Kidney (tissue), 13 donors: ENCODE measurements at regions not wholly inside any gene's neighbourhood (a gene's known extent, or its start where the extent isn't known, plus 50 kb on each side); places are given as distances from the start of the nearest gene placed in this dataset.

Experiments used
- DNase-seq, 5 donors: peaks; one replicate each; pipeline ENCODE4 v3.0.0-alpha.2; 2013 to 2020
- FAIRE-seq: peaks from 2 replicates; lab custom pipeline; 2012; peaks lifted over from hg19 to GRCh38; lab: Jason Lieb, UNC
- H3K27ac ChIP-seq, 2 donors: one replicate each; pipeline ENCODE4 v1.7.0; 2013; ENCODE audit warnings: low read depth in 2 of 2, low read length in 2 of 2, inconsistent platforms in 1 of 2
- H3K27me3 ChIP-seq: one replicate; pipeline ENCODE4 v1.7.1; 2013; ENCODE audit warnings: low read length, inconsistent platforms; ENCODE audit not compliant: control insufficient read depth, insufficient read depth
- H3K36me3 ChIP-seq, 3 donors: one replicate each; pipeline versions ENCODE4 v1.7.0 to v1.7.1; 2013; ENCODE audit warnings: low read length in 3 of 3, control low read depth in 1 of 3, inconsistent platforms in 1 of 3; ENCODE audit not compliant: insufficient read depth in 3 of 3, control insufficient read depth in 2 of 3
- H3K4me1 ChIP-seq, 3 donors: one replicate each; pipeline versions ENCODE4 v1.7.0 to v1.7.1; 2013; ENCODE audit warnings: low read length in 3 of 3, inconsistent platforms in 1 of 3, low read depth in 1 of 3; ENCODE audit not compliant: control insufficient read depth in 2 of 3, insufficient read depth in 2 of 3
- H3K4me3 ChIP-seq, 3 donors: one replicate each; pipeline versions ENCODE4 v1.7.0 to v1.8.1; 2013; ENCODE audit warnings: low read length in 3 of 3, control low read depth in 1 of 3, inconsistent platforms in 1 of 3
- H3K9ac ChIP-seq, 3 donors: one replicate each; pipeline versions ENCODE4 v1.7.0 to v1.7.1; 2013; ENCODE audit warnings: low read length in 3 of 3, control low read depth in 1 of 3, inconsistent platforms in 1 of 3
- H3K9me3 ChIP-seq, 3 donors: one replicate each; pipeline versions ENCODE4 v1.7.0 to v1.7.1; 2013; ENCODE audit warnings: low read length in 3 of 3, control low read depth in 1 of 3, inconsistent platforms in 1 of 3; ENCODE audit not compliant: control insufficient read depth in 2 of 3, insufficient read depth in 1 of 3
- intact Hi-C: fragments of 100-400 bp; cut with DNase I; formaldehyde crosslinking; loops from one replicate; pipeline ENCODE4 v1.11.1; 2022
- TF ChIP-seq, protein P1 (sequence below): IDR thresholded peaks from 3 replicates; pipeline ENCODE4 v1.5.1; 2012; ENCODE audit warnings: mild to moderate bottlenecking, moderate library complexity, borderline replicate concordance; ENCODE audit not compliant: insufficient read depth; ENCODE audit errors: extremely low read depth
- donor health status: control.
- donor health status: control.
- donor health status: control.
- donor health status: control.
- donor health status: control.
- donor health status: DM: yes; HTN: yes; CAD: no.
- donor health status: Normal renal cell carcinoma (clear cell type).

- Histone ChIP-seq H3K4me3 (no peak overlapping the region), H3K9me3 (no peaks in the 10 kb centered on the region), H3K27ac (no peak overlapping the region), H3K9ac (no peak overlapping the region), H3K36me3 (no peaks in the 10 kb centered on the region), H3K27me3 (no peaks in the 10 kb centered on the region), H3K4me1 (no peaks in the 10 kb centered on the region)
- intact Hi-C loops: no loop called here
- FAIRE-seq (no peak), DNase-seq (no peak)
- TF ChIP-seq, protein P1, sequence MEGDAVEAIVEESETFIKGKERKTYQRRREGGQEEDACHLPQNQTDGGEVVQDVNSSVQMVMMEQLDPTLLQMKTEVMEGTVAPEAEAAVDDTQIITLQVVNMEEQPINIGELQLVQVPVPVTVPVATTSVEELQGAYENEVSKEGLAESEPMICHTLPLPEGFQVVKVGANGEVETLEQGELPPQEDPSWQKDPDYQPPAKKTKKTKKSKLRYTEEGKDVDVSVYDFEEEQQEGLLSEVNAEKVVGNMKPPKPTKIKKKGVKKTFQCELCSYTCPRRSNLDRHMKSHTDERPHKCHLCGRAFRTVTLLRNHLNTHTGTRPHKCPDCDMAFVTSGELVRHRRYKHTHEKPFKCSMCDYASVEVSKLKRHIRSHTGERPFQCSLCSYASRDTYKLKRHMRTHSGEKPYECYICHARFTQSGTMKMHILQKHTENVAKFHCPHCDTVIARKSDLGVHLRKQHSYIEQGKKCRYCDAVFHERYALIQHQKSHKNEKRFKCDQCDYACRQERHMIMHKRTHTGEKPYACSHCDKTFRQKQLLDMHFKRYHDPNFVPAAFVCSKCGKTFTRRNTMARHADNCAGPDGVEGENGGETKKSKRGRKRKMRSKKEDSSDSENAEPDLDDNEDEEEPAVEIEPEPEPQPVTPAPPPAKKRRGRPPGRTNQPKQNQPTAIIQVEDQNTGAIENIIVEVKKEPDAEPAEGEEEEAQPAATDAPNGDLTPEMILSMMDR: no peak
Measured at GRCh38 chr5:166200532-166200931, 2090.9 kb upstream of the WWC1 start.

GRCh38 chr5:166211640-166212039 is 2079.8 kb upstream of the WWC1 start:
- intact Hi-C loops: no loop called here
- Histone ChIP-seq H3K36me3 (no peaks in the 10 kb centered on the region), H3K27me3 (no peaks in the 10 kb centered on the region), H3K9ac (no peak overlapping the region), H3K4me1 (no peaks in the 10 kb centered on the region), H3K9me3 (no peaks in the 10 kb centered on the region), H3K4me3 (no peak overlapping the region), H3K27ac (no peak overlapping the region)
- no peak for DNase-seq
- no peak for FAIRE-seq
- TF ChIP-seq, protein P1: no peak

GRCh38 chr5:166236327-166236726 is 2055.1 kb upstream of the WWC1 start:
- no peaks in the 10 kb centered on the region for H3K36me3 ChIP-seq
- intact Hi-C loops: no loop called here
- H3K9me3 ChIP-seq: peaks cover 0 to 2% (median 0%) of the 10 kb centered on the region in 3 donors
- H3K27me3 ChIP-seq: no peaks in the 10 kb centered on the region
- TF ChIP-seq, protein P1: no peak
- H3K9ac ChIP-seq: no peak overlapping the region
- no peak overlapping the region for H3K27ac ChIP-seq
- H3K4me1 ChIP-seq: no peaks in the 10 kb centered on the region
- DNase-seq (no peak), FAIRE-seq (no peak)
- no peak overlapping the region for H3K4me3 ChIP-seq

GRCh38 chr5:166240705-166241104 is 2050.7 kb upstream of the WWC1 start:
- no peak overlapping the region for H3K27ac ChIP-seq
- no peaks in the 10 kb centered on the region for H3K36me3 ChIP-seq
- DNase-seq (no peak), FAIRE-seq (no peak)
- no peaks in the 10 kb centered on the region for H3K4me1 ChIP-seq
- TF ChIP-seq, protein P1: no peak
- H3K9me3 ChIP-seq: no peaks in the 10 kb centered on the region
- no peak overlapping the region for H3K4me3 ChIP-seq
- no peak overlapping the region for H3K9ac ChIP-seq
- intact Hi-C loops: no loop called here
- no peaks in the 10 kb centered on the region for H3K27me3 ChIP-seq
